Neural progenitor cell (in vitro differentiated cells): ENCODE measurements at regions not wholly inside any gene's neighbourhood (a gene's known extent, or its start where the extent isn't known, plus 50 kb on each side); places are given as distances from the start of the nearest gene placed in this dataset.

Experiments used
- EZH2 ChIP-seq: fragments of 200-600 bp; sonication (generic); IDR thresholded peaks from 2 replicates; pipeline ENCODE4 v1.6.1; 2017; ENCODE audit warnings: antibody characterized with exemption, mild to moderate bottlenecking, moderate library complexity
- EZH2phosphoT487 ChIP-seq: fragments of 200-600 bp; sonication (generic); IDR thresholded peaks from 2 replicates; pipeline ENCODE4 v1.6.1; 2017; ENCODE audit warnings: antibody characterized with exemption
- TF ChIP-seq, protein P1 (sequence below): fragments of 200-600 bp; sonication (generic); IDR thresholded peaks from 2 replicates; pipeline ENCODE4 v1.5.1; 2017; ENCODE audit warnings: antibody characterized with exemption, mild to moderate bottlenecking

DNA sequence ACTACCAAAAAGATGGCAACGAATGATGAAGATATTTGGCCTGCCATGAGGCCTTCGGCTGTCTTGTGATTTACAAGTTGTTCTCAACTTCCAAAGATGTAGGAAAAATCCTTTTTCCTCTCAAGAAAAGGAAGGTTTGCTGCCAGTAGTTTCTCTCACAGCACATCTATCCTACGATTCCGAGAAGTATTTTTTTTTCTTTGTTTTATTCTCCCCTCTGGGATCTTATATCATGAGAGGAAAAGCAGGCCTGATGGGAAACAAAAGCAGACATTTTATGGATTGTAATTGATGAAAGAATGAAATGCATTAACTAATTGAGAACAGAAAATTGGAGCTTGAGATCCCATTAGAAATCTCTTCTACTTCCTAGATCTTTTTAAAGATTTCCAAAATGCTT, 1197.9 kb upstream of the SEL1L start:
- TF ChIP-seq, protein P1, sequence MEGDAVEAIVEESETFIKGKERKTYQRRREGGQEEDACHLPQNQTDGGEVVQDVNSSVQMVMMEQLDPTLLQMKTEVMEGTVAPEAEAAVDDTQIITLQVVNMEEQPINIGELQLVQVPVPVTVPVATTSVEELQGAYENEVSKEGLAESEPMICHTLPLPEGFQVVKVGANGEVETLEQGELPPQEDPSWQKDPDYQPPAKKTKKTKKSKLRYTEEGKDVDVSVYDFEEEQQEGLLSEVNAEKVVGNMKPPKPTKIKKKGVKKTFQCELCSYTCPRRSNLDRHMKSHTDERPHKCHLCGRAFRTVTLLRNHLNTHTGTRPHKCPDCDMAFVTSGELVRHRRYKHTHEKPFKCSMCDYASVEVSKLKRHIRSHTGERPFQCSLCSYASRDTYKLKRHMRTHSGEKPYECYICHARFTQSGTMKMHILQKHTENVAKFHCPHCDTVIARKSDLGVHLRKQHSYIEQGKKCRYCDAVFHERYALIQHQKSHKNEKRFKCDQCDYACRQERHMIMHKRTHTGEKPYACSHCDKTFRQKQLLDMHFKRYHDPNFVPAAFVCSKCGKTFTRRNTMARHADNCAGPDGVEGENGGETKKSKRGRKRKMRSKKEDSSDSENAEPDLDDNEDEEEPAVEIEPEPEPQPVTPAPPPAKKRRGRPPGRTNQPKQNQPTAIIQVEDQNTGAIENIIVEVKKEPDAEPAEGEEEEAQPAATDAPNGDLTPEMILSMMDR, result no peak
- no peak for TF ChIP-seq EZH2phosphoT487
- no peak for TF ChIP-seq EZH2
